Activated T-helper 2 cell treated with anti-CD3 and anti-CD28 coated beads, Interferon-gamma antibody, Interleukin-2, Interleukin-4, amounts not matched to agents 10 μg/mL and 5 μg/mL and 100 μg/mL, durations not matched to agents 14 hours and 24 hours and 36 hours (primary cell): ENCODE measurements at regions not wholly inside any gene's neighbourhood (a gene's known extent, or its start where the extent isn't known, plus 50 kb on each side); places are given as distances from the start of the nearest gene placed in this dataset.

Experiments used
- DNase-seq: peaks from one replicate; pipeline ENCODE4 v3.0.0; 2021; ENCODE audit warnings: low spot score
- H3K27ac Mint-ChIP-seq: one replicate; pipeline ENCODE4 v1.8.0; 2021; ENCODE audit warnings: mixed read lengths
- H3K27me3 Mint-ChIP-seq: one replicate; pipeline ENCODE4 v1.8.0; 2021; ENCODE audit warnings: low read depth, mixed read lengths
- H3K36me3 Mint-ChIP-seq: one replicate; pipeline ENCODE4 v1.8.0; 2021; ENCODE audit warnings: low read depth, mixed read lengths
- H3K4me1 Mint-ChIP-seq: one replicate; pipeline ENCODE4 v1.8.0; 2021; ENCODE audit warnings: low read depth, mixed read lengths
- H3K4me3 Mint-ChIP-seq: one replicate; pipeline ENCODE4 v1.8.0; 2021; ENCODE audit warnings: low read depth, mild to moderate bottlenecking, moderate library complexity, mixed read lengths
- H3K9me3 Mint-ChIP-seq: one replicate; pipeline ENCODE4 v1.8.0; 2021; ENCODE audit warnings: mixed read lengths
- intact Hi-C: fragments of 100-400 bp; cut with micrococcal nuclease; formaldehyde crosslinking; loops from one replicate; pipeline ENCODE4 v1.15.1; 2023

DNA sequence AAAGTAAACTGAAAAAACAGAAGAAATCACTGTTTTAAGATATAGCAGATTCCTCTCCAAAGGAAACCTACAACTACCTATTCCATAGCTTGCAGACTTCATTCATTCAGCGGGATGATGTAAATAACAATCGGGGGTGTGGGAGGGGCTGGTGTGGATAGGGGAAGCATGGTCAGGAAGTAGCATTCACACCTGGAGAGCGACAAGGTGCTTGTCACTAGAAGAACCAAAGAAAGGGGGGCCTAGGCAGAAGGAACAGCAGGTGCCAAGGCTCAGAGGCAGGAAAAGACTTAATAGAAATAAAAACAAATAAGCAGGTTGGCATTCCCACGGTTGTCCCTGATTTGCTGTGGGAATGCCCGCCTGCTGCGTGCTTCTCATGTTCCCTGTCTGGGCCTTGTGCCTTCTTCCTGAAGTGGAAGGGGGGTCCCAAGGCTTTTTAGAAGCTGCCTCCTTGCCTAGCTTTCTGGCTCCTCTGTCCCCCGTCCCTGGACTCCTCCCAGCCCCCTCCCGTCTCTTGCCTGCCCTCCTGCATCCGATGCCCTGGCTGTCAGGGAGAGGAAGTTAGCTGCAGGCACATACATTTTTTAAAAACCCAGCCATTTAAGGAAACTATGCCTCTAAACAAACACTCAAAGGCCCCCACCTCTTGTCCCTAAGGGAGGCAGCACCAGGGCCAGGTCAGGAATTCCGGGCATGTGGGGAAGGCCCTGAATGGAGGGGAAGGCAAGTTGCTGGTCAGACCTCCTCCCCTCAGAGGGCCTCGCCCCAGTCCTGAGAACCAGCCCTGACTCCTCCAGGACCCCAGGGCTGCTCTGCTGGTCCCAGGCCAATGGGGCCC, 54.7 kb upstream of the PRDM11 start:
- H3K4me1 Mint-ChIP-seq, result peaks cover 5% of the 10 kb centered on the region

DNA sequence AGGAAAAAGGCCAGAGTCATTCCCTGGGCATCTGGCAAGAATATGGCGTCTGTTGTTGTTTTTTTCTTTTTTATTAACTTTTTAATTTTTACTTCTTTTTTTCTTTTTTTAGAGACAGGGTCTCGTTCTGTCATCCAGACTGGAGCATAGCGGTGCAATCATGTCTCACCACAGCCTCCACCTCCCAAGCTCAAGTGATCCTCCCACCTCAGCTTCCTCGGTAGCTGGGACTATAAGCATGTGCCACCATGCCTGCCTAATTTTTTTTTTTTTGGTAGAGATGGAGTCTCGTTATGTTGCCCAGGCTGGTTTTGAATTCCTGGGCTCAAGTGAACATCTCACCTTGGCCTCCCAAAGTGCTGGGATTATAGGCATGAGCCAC, 54.0 kb upstream of the PRDM11 start:
- no peak overlapping the region for H3K4me3 Mint-ChIP-seq

More for the DNA sequence above, 54.7 kb upstream of the PRDM11 start:
- Mint-ChIP-seq H3K36me3 (no peaks in the 10 kb centered on the region), H3K4me3 (no peak overlapping the region), H3K27ac (no peak overlapping the region), H3K27me3 (peaks cover 19% of the 10 kb centered on the region), H3K9me3 (no peaks in the 10 kb centered on the region)
- intact Hi-C loops, result no loop called here
- DNase-seq, result no peak

DNA sequence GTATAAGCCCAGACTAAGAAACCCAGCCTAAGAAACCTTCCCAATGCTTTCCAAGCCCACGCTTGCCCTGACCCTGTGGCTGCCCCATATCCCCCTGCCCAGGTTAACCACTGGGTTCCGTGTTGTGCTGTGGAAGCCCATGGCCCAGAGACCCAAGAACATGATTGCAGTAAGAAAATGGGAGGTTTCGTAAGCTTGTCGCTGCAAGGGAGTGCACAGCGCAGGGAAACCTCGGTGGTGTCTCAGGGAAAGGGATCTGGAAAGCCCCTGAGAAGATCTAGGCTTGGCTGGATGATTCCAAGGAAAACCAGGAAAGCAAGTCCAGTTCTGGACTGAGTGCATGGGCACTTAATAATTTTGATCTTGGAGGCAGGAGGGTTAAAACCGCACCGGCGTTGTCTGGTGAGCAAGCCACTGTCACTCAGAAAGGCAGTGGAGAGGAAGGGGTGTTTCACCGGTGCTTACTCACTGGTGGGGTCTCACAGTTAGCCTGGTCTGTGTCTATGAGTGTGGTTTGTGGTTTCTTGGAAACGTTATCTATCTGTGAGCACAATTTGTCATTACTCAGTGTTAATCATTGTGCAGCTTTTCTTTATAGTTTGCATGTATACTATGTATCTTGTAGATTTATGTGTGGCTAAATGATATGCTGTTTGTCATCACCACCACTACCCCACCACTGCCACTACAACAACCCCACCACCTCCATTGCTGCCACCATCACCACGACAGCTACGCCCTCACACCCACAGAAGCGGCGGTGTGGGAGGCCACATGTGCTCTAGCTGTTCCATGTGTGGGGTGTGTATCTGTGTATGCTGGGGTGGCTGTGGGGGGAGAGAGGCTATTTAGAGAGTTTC, 53.3 kb upstream of the PRDM11 start:
- H3K36me3 Mint-ChIP-seq, result no peaks in the 10 kb centered on the region
- no peaks in the 10 kb centered on the region for H3K9me3 Mint-ChIP-seq
- DNase-seq, result no peak
- H3K27ac Mint-ChIP-seq, result no peak overlapping the region
- peaks cover 19% of the 10 kb centered on the region for H3K27me3 Mint-ChIP-seq
- no peak overlapping the region for H3K4me3 Mint-ChIP-seq
- intact Hi-C loops, result no loop called here
- peaks cover 5% of the 10 kb centered on the region for H3K4me1 Mint-ChIP-seq

More for the DNA sequence above, 54.0 kb upstream of the PRDM11 start:
- Mint-ChIP-seq H3K27ac (no peak overlapping the region), H3K4me1 (peaks cover 5% of the 10 kb centered on the region), H3K27me3 (peaks cover 19% of the 10 kb centered on the region), H3K9me3 (no peaks in the 10 kb centered on the region), H3K36me3 (no peaks in the 10 kb centered on the region)
- DNase-seq, result no peak
- intact Hi-C loops, result no loop called here

DNA sequence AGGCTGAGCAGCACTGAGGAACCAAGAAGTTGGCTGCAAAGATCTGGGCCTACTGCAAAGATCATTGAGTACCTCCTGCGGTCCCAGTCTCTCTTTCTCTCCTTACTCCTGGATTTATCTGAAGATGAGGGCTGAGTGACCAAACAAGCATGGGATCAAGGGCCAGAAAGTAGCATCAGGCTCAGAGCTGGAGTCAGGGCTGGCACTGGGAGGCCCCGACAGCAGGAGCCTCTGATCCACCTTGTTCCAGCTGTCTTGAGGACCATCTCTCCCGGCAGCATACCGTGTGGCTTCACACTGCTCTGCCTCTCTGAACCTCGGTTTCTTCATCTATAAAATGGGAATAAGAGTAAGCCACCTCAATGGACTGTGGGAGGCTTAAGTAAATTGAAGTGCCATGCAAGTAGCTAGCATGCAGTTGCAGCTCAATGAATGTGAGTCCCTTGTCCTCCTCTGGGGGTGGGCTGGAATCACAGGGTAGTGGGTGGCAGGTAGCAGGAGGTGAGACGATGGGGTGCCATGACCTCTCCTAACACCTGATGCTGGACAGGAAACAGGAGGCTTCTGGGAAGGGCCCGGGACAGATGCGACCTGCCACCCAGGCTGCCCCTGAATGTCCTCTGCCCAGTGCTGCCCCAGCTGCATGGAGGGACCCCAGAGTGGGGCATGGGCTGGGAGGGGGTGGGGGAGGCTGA, 52.5 kb upstream of the PRDM11 start:
- intact Hi-C loops, result no loop called here
- no peaks in the 10 kb centered on the region for H3K36me3 Mint-ChIP-seq
- no peak overlapping the region for H3K4me3 Mint-ChIP-seq
- H3K27me3 Mint-ChIP-seq, result peaks cover 25% of the 10 kb centered on the region
- no peak overlapping the region for H3K27ac Mint-ChIP-seq
- no peak for DNase-seq
- no peaks in the 10 kb centered on the region for H3K9me3 Mint-ChIP-seq
- peaks cover 5% of the 10 kb centered on the region for H3K4me1 Mint-ChIP-seq

DNA sequence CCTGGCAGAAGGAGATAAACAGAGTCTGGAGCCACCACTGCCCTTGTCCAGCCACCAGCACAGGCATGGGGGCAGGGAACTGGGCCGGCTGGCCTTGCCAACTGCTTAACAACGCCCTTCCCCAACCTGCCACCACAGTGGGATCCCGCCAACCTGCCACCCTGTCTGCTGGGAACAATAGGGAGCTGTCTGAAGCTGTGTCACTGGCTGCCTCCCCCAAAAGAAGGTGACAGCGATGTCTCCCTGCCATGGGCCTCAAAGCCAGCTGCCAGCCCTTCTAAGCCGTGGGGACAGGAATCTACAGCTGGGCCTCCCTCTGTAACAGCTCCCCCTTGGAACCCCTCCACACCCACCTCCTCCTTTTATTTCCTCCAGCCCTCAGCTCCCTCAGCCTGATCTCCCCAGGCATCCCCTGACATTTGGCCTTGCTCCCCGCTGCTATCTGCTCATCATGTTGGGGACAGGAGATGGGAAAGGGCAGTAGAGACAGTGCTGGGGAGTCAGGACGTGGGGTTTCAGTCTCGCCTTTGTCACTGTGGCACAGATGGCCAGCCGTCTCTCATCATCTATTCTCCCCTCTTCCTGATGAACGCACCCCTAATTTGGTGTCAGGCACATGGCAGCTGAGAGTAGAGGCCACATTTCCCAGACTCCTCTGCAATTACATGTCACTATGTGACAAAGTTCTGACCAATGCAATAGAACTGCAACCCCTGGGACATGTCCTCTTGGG, 51.3 kb upstream of the PRDM11 start:
- H3K27ac Mint-ChIP-seq, result no peak overlapping the region

DNA sequence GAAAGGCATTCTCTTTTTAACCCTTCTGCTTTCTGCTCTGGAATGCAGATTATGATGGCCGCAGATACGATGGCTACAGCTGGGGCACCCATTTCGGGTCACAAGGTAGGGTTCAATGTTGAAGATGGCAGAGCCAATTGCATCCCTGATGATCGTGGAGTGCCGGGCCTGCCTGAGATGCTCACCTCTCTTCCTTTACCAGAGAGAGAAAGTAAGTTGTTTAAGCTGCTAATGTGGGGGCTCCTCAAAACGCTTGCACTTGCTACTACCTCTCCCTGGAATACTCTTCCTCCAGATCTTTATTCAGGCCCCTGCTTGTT, 50.8 kb upstream of the PRDM11 start:
- intact Hi-C loops, result no loop called here
- no peak for DNase-seq
- no peak overlapping the region for H3K27ac Mint-ChIP-seq
- peaks cover 24% of the 10 kb centered on the region for H3K27me3 Mint-ChIP-seq
- no peaks in the 10 kb centered on the region for H3K36me3 Mint-ChIP-seq
- no peak overlapping the region for H3K4me3 Mint-ChIP-seq
- H3K4me1 Mint-ChIP-seq, result peaks cover 5% of the 10 kb centered on the region
- H3K9me3 Mint-ChIP-seq, result no peaks in the 10 kb centered on the region

More for the DNA sequence above, 51.3 kb upstream of the PRDM11 start:
- peaks cover 5% of the 10 kb centered on the region for H3K4me1 Mint-ChIP-seq
- H3K4me3 Mint-ChIP-seq, result no peak overlapping the region
- intact Hi-C loops, result no loop called here
- no peaks in the 10 kb centered on the region for H3K9me3 Mint-ChIP-seq
- peaks cover 26% of the 10 kb centered on the region for H3K27me3 Mint-ChIP-seq
- H3K36me3 Mint-ChIP-seq, result no peaks in the 10 kb centered on the region
- DNase-seq, result no peak

DNA sequence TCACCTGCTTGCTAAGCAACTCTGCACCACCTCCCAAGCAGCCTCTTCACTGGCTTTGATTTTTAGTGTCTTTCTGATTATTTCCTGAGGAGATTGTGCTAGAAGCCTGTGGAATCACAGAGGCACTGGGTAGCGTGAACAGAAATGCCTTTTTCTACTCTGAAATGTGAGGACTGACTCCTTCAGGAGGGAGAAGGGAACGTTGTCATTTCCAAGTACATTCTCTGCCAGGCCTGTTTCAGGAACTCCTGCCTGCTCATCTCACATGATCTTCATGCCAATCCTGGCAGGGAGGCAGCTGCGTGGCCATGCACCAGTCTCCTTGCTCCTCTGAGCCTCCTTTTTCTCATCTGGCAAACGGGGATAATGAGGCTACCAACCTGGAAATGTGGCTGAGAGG, 49.8 kb upstream of the PRDM11 start:
- Mint-ChIP-seq H3K27me3 (peaks cover 20% of the 10 kb centered on the region), H3K27ac (no peak overlapping the region), H3K4me3 (no peak overlapping the region), H3K4me1 (peaks cover 5% of the 10 kb centered on the region), H3K9me3 (no peaks in the 10 kb centered on the region), H3K36me3 (no peaks in the 10 kb centered on the region)
- intact Hi-C loops, result no loop called here
- DNase-seq, result no peak
